DOHH2 (cell line): ENCODE measurements at regions not wholly inside any gene's neighbourhood (a gene's known extent, or its start where the extent isn't known, plus 50 kb on each side); places are given as distances from the start of the nearest gene placed in this dataset.

Source experiments
- H3F3A ChIP-seq: fragments of 200-600 bp; sonication (generic), shearing (Covaris generic); 2 replicates; pipeline ENCODE4 v1.6.0; 2016; ENCODE audit warnings: antibody characterized with exemption, mild to moderate bottlenecking; ENCODE audit not compliant: control insufficient read depth, insufficient read depth
- H3K27ac ChIP-seq: fragments of 200-600 bp; sonication (generic); 2 replicates; pipeline ENCODE4 v1.5.1; 2014; ENCODE audit warnings: low read depth, mild to moderate bottlenecking, low read length, moderate library complexity
- H3K27me3 ChIP-seq: fragments of 200-600 bp; sonication (generic); 2 replicates; pipeline ENCODE4 v1.6.1; 2014; ENCODE audit warnings: mild to moderate bottlenecking, low read length, mixed read lengths; ENCODE audit not compliant: control insufficient read depth
- H3K36me3 ChIP-seq: fragments of 200-600 bp; sonication (generic); 2 replicates; pipeline ENCODE4 v1.6.1; 2014; ENCODE audit warnings: mild to moderate bottlenecking, low read length, moderate library complexity, mixed read lengths; ENCODE audit not compliant: control insufficient read depth
- H3K4me1 ChIP-seq: fragments of 200-600 bp; sonication (generic); 2 replicates; pipeline ENCODE4 v1.6.1; 2014; ENCODE audit warnings: mild to moderate bottlenecking, low read length, mixed read lengths; ENCODE audit not compliant: control insufficient read depth
- H3K4me2 ChIP-seq: fragments of 200-600 bp; sonication (generic); 2 replicates; pipeline ENCODE4 v1.6.0; 2014; ENCODE audit warnings: mild to moderate bottlenecking, low read length, moderate library complexity
- H3K4me3 ChIP-seq: fragments of 200-600 bp; sonication (generic); 2 replicates; pipeline ENCODE4 v1.5.1; 2014; ENCODE audit warnings: mild to moderate bottlenecking, low read length, mixed read lengths
- H3K79me2 ChIP-seq: fragments of 200-600 bp; sonication (generic); 2 replicates; pipeline ENCODE4 v1.6.1; 2014; ENCODE audit warnings: mild to moderate bottlenecking, low read length, mixed read lengths; ENCODE audit not compliant: control insufficient read depth
- H3K9me2 ChIP-seq: fragments of 200-600 bp; sonication (generic); replicated peaks from 2 replicates; pipeline ENCODE4 v1.6.1; 2014; ENCODE audit warnings: mild to moderate bottlenecking, low read length, mixed read lengths; ENCODE audit not compliant: control insufficient read depth
- H3K9me3 ChIP-seq: fragments of 200-600 bp; sonication (generic); 2 replicates; pipeline ENCODE4 v1.6.1; 2014; ENCODE audit warnings: antibody characterized with exemption, low read length, mixed read lengths; ENCODE audit not compliant: control insufficient read depth, insufficient read depth
- H4K20me1 ChIP-seq: fragments of 200-600 bp; sonication (generic); 2 replicates; pipeline ENCODE4 v1.6.0; 2014; ENCODE audit warnings: low read depth, mild to moderate bottlenecking, antibody characterized with exemption, low read length, moderate library complexity; ENCODE audit not compliant: control insufficient read depth, insufficient read depth
- EZH2phosphoT487 ChIP-seq: fragments of 200-600 bp; sonication (generic); IDR thresholded peaks from 2 replicates; pipeline ENCODE4 v1.6.1; 2017; ENCODE audit warnings: borderline replicate concordance, mild to moderate bottlenecking, antibody characterized with exemption, low read length, moderate library complexity, mixed read lengths
- TF ChIP-seq, protein P1 (sequence below): fragments of 200-600 bp; sonication (generic); IDR thresholded peaks from one replicate; pipeline ENCODE4 v1.5.1; 2014; ENCODE audit warnings: antibody characterized with exemption, mild to moderate bottlenecking, low read depth, low read length; ENCODE audit not compliant: poor library complexity, severe bottlenecking

DNA sequence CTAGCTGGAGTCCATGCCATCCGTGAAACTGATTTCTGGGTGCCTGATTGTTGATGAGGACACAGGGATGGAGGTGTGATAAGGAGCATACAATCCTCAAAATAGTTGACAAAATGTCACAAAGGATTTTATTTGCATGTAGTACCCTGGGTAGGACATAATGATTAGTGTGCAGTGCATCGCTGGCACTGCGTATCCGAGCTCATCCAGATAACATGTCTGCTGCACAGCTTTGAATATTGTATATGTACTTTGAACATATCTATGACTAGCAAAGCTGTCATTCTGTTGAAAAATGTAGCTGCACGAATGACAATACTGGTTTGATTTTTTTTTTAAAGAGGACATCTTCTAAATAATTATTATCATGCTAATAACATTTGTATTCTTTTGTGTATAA, 529.7 kb upstream of the FANCL start:
- TF ChIP-seq, protein P1, sequence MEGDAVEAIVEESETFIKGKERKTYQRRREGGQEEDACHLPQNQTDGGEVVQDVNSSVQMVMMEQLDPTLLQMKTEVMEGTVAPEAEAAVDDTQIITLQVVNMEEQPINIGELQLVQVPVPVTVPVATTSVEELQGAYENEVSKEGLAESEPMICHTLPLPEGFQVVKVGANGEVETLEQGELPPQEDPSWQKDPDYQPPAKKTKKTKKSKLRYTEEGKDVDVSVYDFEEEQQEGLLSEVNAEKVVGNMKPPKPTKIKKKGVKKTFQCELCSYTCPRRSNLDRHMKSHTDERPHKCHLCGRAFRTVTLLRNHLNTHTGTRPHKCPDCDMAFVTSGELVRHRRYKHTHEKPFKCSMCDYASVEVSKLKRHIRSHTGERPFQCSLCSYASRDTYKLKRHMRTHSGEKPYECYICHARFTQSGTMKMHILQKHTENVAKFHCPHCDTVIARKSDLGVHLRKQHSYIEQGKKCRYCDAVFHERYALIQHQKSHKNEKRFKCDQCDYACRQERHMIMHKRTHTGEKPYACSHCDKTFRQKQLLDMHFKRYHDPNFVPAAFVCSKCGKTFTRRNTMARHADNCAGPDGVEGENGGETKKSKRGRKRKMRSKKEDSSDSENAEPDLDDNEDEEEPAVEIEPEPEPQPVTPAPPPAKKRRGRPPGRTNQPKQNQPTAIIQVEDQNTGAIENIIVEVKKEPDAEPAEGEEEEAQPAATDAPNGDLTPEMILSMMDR, result no peak
- no peak for TF ChIP-seq EZH2phosphoT487
- H3K9me3 ChIP-seq, result no peaks in the 10 kb centered on the region
- no peaks in the 10 kb centered on the region for H3K4me1 ChIP-seq
- 0 out of 2 replicates have a peak, but pooled peaks cover 3% of the 10 kb centered on the region for H3K27me3 ChIP-seq
- no peaks in the 10 kb centered on the region for H3K9me2 ChIP-seq
- no peaks in the 10 kb centered on the region for H4K20me1 ChIP-seq
- H3F3A ChIP-seq, result no peaks in the 10 kb centered on the region
- H3K4me2 ChIP-seq, result no peak overlapping the region
- no peak overlapping the region for H3K27ac ChIP-seq
- no peaks in the 10 kb centered on the region for H3K79me2 ChIP-seq
- H3K36me3 ChIP-seq, result no peaks in the 10 kb centered on the region
- no peak overlapping the region for H3K4me3 ChIP-seq

DNA sequence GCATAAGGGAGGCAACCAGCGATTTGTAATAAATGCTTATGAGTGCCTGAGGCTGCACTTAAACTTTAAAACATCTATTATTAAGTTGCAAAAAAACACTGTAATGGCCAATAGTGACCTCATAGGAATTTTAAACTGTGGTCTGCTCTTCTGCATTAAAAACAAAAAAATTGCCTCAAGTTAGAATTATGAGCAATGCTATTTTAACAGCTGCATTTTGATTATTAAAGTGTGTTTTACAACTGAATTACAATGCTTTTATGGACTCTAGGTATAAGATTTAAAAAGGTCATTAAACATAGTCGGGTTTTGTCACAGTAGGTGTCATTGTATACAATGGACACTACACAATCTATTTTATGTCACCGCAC, 528.7 kb upstream of the FANCL start:
- Histone ChIP-seq H3K4me3 (no peak overlapping the region), H3K27ac (no peak overlapping the region), H4K20me1 (no peaks in the 10 kb centered on the region), H3K79me2 (no peaks in the 10 kb centered on the region), H3K9me2 (no peaks in the 10 kb centered on the region), H3K4me1 (no peaks in the 10 kb centered on the region), H3F3A (no peaks in the 10 kb centered on the region), H3K9me3 (no peaks in the 10 kb centered on the region), H3K36me3 (no peaks in the 10 kb centered on the region), H3K4me2 (no peak overlapping the region), H3K27me3 (0 out of 2 replicates have a peak, but pooled peaks cover 3% of the 10 kb centered on the region)
- TF ChIP-seq, protein P1, result no peak

DNA sequence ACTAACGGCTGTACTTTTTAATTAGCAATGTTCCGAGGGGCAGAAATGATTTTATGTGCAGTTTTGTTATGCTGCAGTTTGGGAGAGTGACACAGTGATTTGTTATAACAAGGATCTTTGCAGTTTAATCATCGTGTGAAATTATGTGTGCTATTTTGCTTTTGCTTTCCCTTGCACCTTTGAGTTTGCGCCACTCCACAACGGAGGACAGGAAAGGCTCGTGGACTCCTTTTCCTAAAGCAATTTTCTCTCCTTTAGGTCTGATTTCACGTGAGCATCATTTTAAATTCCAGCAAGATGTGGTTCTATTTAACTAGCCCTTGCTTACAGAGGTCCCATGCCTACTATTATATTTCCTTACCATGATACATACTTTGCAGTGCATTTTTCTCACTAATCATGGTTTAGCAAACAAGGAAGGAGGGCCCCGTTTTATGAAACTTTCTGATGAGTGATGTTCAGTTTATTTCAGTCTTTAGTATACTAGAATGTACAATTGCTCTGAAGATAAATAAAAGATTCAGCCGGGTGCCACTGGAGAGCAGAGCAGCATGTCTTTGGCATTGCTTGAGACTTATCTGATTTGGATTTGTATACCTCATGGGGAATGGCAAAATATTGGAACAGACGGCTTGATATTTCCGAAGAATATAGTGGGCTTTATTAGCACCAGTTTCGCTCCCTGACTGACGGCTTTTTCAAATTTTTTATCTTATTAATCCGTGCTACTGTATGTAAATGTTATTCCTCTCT, 528.2 kb upstream of the FANCL start:
- Histone ChIP-seq H3K4me2 (no peak overlapping the region), H4K20me1 (no peaks in the 10 kb centered on the region), H3K79me2 (no peaks in the 10 kb centered on the region), H3K27ac (no peak overlapping the region), H3F3A (no peaks in the 10 kb centered on the region), H3K27me3 (0 out of 2 replicates have a peak, but pooled peaks cover 3% of the 10 kb centered on the region), H3K9me3 (no peaks in the 10 kb centered on the region), H3K9me2 (no peaks in the 10 kb centered on the region), H3K4me3 (no peak overlapping the region), H3K4me1 (no peaks in the 10 kb centered on the region), H3K36me3 (no peaks in the 10 kb centered on the region)
- TF ChIP-seq, protein P1, result no peak
- no peak for TF ChIP-seq EZH2phosphoT487
